B cell (primary cell): ENCODE measurements at regions not wholly inside any gene's neighbourhood (a gene's known extent, or its start where the extent isn't known, plus 50 kb on each side); places are given as distances from the start of the nearest gene placed in this dataset.

Source experiments
- ATAC-seq: fragments of 200-7000 bp; cut with Tn5 transposase; one replicate; pipeline ENCODE4 v1.10.0; 2021; ENCODE audit warnings: low read depth, mild to moderate bottlenecking, moderate number of reproducible peaks, moderate library complexity
- CTCF ChIA-PET: fragments of 350-600 bp; sonication (Branson Sonifier 250); formaldehyde crosslinking; loops from one replicate; lab custom pipeline; 2021; ENCODE audit warnings: antibody characterized with exemption, inconsistent platforms; lab: Charles Lee
- POLR2A ChIA-PET: fragments of 350-600 bp; sonication (Branson Sonifier 250); formaldehyde crosslinking; loops from one replicate; lab custom pipeline; 2021; ENCODE audit warnings: antibody characterized with exemption; lab: Charles Lee
- DNase-seq: peaks from one replicate; pipeline ENCODE4 v3.0.0; 2013
- H2AFZ ChIP-seq: 2 replicates; pipeline ENCODE4 v1.6.1; 2012; ENCODE audit warnings: mild to moderate bottlenecking, low read depth, low read length; ENCODE audit not compliant: insufficient read depth, poor library complexity, severe bottlenecking
- H3K27ac ChIP-seq, 2 donors: 1 replicate in 1 of 2; 2 replicates in 1 of 2; pipeline ENCODE4 v1.5.1; 2012 to 2013; ENCODE audit warnings: low read length in 2 of 2, mild to moderate bottlenecking in 2 of 2, moderate library complexity in 1 of 2
- H3K27me3 ChIP-seq, 4 experiments: fragments of 200-600 bp in 1 of 4; sonication (generic) in 1 of 4; replicated peaks in 1 of 4; 1 replicate in 2 of 4; 2 replicates in 2 of 4; pipeline versions ENCODE4 v1.6.1 to v1.7.0; 2013 to 2016; ENCODE audit warnings: low read length in 3 of 4, mild to moderate bottlenecking in 2 of 4, mixed read lengths in 1 of 4, moderate library complexity in 1 of 4; ENCODE audit not compliant: insufficient read depth in 4 of 4, control insufficient read depth in 3 of 4; ENCODE audit errors: control extremely low read depth in 1 of 4
- H3K36me3 ChIP-seq, 2 experiments: replicated peaks in 1 of 2; 1 replicate in 1 of 2; 2 replicates in 1 of 2; pipeline versions ENCODE4 v1.6.1 to v1.7.1; 2013; ENCODE audit warnings: low read length in 1 of 2; ENCODE audit not compliant: insufficient read depth in 2 of 2, control insufficient read depth in 1 of 2; ENCODE audit errors: control extremely low read depth in 1 of 2, extremely low read depth in 1 of 2
- H3K4me1 ChIP-seq, 2 donors: fragments of 200-600 bp in 1 of 2; sonication (generic) in 1 of 2; 1 replicate in 1 of 2; 2 replicates in 1 of 2; pipeline versions ENCODE4 v1.5.1 to v1.6.1; 2013 to 2017; ENCODE audit warnings: low read length in 2 of 2; ENCODE audit not compliant: control insufficient read depth in 2 of 2, insufficient read depth in 2 of 2
- H3K4me2 ChIP-seq: replicated peaks from 2 replicates; pipeline ENCODE3; 2012; ENCODE audit warnings: mild to moderate bottlenecking, low read depth, low read length; ENCODE audit not compliant: poor library complexity, severe bottlenecking
- H3K4me3 ChIP-seq, 5 experiments: fragments of 200-600 bp in 1 of 5; sonication (generic) in 1 of 5; 1 replicate in 3 of 5; 2 replicates in 2 of 5; pipeline versions ENCODE4 v1.5.1 to v1.7.0; 2011 to 2016; ENCODE audit warnings: low read length in 4 of 5, mild to moderate bottlenecking in 4 of 5, low read depth in 2 of 5, control low read depth in 1 of 5, moderate library complexity in 1 of 5; ENCODE audit not compliant: insufficient read depth in 1 of 5; ENCODE audit errors: control extremely low read depth in 1 of 5, extremely low read depth in 1 of 5
- H3K79me2 ChIP-seq: fragments of 200-600 bp; sonication (generic); one replicate; pipeline ENCODE4 v1.6.0; 2016; ENCODE audit warnings: low read length; ENCODE audit not compliant: control insufficient read depth, insufficient read depth
- H3K9ac ChIP-seq: fragments of 200-600 bp; sonication (generic); 2 replicates; pipeline ENCODE4 v1.6.1; 2017; ENCODE audit warnings: mild to moderate bottlenecking, low read length, moderate library complexity
- H3K9me3 ChIP-seq, 3 donors: one replicate each; pipeline versions ENCODE4 v1.6.1 to v1.7.1; 2013; ENCODE audit warnings: low read length in 2 of 3; ENCODE audit not compliant: control insufficient read depth in 2 of 3, insufficient read depth in 1 of 3; ENCODE audit errors: control extremely low read depth in 1 of 3
- H4K20me1 ChIP-seq: 2 replicates; pipeline ENCODE4 v1.6.0; 2012; ENCODE audit warnings: mild to moderate bottlenecking, low read length; ENCODE audit not compliant: insufficient read depth, control insufficient read depth, poor library complexity, severe bottlenecking
- H3K27ac Mint-ChIP-seq: one replicate; pipeline ENCODE4 v1.8.0; 2021; ENCODE audit warnings: mixed read lengths
- H3K27me3 Mint-ChIP-seq: one replicate; pipeline ENCODE4 v1.8.0; 2021; ENCODE audit warnings: mixed read lengths
- H3K4me1 Mint-ChIP-seq: one replicate; pipeline ENCODE4 v1.8.0; 2021; ENCODE audit warnings: mixed read lengths
- H3K4me3 Mint-ChIP-seq: one replicate; pipeline ENCODE4 v1.8.0; 2021; ENCODE audit warnings: mixed read lengths
- H3K9me3 Mint-ChIP-seq: one replicate; pipeline ENCODE4 v1.8.0; 2022; ENCODE audit warnings: mixed read lengths; ENCODE audit not compliant: insufficient read depth
- CTCF ChIP-seq: fragments of 200-600 bp; IDR thresholded peaks from one replicate; pipeline ENCODE4 v1.8.0; 2022; ENCODE audit warnings: antibody characterized with exemption, mild to moderate bottlenecking
- EZH2 ChIP-seq: IDR thresholded peaks from 2 replicates; pipeline ENCODE4 v1.6.1; 2012; ENCODE audit warnings: borderline replicate concordance, low read depth, mild to moderate bottlenecking, moderate library complexity, low read length; ENCODE audit not compliant: insufficient read depth, poor library complexity, severe bottlenecking
- WGBS: methylation state at CpG from one replicate; pipeline ENCODE4 v1.1.5; 2013; ENCODE audit warnings: missing lambda C conversion rate; ENCODE audit not compliant: insufficient coverage; 5-methylcytosine and 5-hydroxymethylcytosine counted together
- intact Hi-C: fragments of 100-400 bp; cut with micrococcal nuclease; formaldehyde crosslinking; loops from one replicate; pipeline ENCODE4 v1.10.0; 2022

DNA sequence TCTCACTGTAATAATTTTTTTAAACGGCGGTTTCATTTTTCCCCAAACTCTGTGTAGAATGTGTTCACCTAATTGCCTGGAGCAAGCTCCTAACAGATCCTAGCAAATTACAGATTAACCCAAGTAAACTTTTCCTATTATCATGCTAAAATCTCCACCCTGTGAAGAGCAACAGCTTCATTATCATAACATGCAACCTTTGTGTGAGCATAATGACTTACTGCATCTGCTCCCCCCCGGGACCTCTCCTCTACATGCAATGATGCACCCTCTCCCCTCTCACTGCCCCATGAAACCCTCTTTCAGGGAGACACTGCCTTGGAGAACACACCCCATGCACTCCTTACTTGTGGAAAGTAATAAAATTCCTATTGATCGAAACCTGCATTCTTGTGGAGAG, 717.0 kb upstream of the TMPRSS15 start:
- ATAC-seq: no peak
- Histone ChIP-seq H3K79me2 (no peaks in the 10 kb centered on the region), H2AFZ (no peak overlapping the region), H3K27me3 (no peaks in the 10 kb centered on the region), H3K4me3 (no peak overlapping the region), H3K36me3 (no peaks in the 10 kb centered on the region), H3K9me3 (peaks cover 0 to 1% (median 0%) of the 10 kb centered on the region in 3 donors), H3K4me2 (no peak overlapping the region), H3K27ac (no peak overlapping the region), H3K9ac (no peak overlapping the region), H4K20me1 (no peaks in the 10 kb centered on the region), H3K4me1 (no peaks in the 10 kb centered on the region)
- Mint-ChIP-seq H3K27me3 (no peaks in the 10 kb centered on the region), H3K4me1 (no peaks in the 10 kb centered on the region), H3K9me3 (peaks cover 9% of the 10 kb centered on the region), H3K4me3 (no peak overlapping the region), H3K27ac (no peak overlapping the region)
- TF ChIP-seq CTCF (no peak), EZH2 (no peak)
- CTCF ChIA-PET: no interaction called here
- POLR2A ChIA-PET: no interaction called here
- intact Hi-C loops: no loop called here
- WGBS: no CpG with 5 or more reads among the region's 4 CpGs
- DNase-seq: no peak

DNA sequence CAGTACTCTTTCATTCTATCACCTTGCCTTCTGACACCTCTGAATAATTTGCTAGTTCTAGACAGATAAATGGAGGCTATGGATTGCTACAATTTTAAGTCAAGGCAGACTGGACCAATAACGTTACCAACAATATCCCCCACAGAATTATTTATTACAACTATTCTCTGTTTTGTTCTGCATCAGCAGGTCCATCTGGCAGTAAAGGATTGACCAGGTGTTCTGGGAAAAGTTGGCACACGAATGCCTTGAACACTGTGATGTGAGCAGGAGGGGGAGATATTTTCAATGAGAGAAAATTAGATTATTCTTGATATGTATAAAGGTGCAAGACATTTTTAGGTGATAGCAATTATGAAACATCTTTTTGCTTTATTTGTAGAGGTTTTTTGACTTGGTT, 718.8 kb upstream of the TMPRSS15 start:
- CTCF ChIA-PET: no interaction called here
- TF ChIP-seq CTCF (no peak), EZH2 (no peak)

More for the DNA sequence above, 718.8 kb upstream of the TMPRSS15 start:
- WGBS: 89% methylated on average over 1 of the region's 2 CpGs
- intact Hi-C loops: no loop called here
- no peak overlapping the region for H3K9ac ChIP-seq
- Mint-ChIP-seq H3K4me1 (no peaks in the 10 kb centered on the region), H3K4me3 (no peak overlapping the region), H3K27ac (no peak overlapping the region), H3K9me3 (peaks cover 11% of the 10 kb centered on the region), H3K27me3 (no peaks in the 10 kb centered on the region)
- H3K9me3 ChIP-seq: peaks cover 0 to 1% (median 0%) of the 10 kb centered on the region in 3 donors
- no peak overlapping the region for H3K27ac ChIP-seq
- H4K20me1 ChIP-seq: no peaks in the 10 kb centered on the region
- POLR2A ChIA-PET: no interaction called here
- DNase-seq: no peak
- no peak overlapping the region for H3K4me2 ChIP-seq
- no peaks in the 10 kb centered on the region for H3K4me1 ChIP-seq
- H3K36me3 ChIP-seq: no peaks in the 10 kb centered on the region
- H3K79me2 ChIP-seq: no peaks in the 10 kb centered on the region
- no peak for ATAC-seq
- no peak overlapping the region for H3K4me3 ChIP-seq
- H2AFZ ChIP-seq: no peak overlapping the region
- no peaks in the 10 kb centered on the region for H3K27me3 ChIP-seq
